HepG2 (cell line): ENCODE measurements at regions not wholly inside any gene's neighbourhood (a gene's known extent, or its start where the extent isn't known, plus 50 kb on each side); places are given as distances from the start of the nearest gene placed in this dataset.

Experiments
- ATRX ChIP-seq: sonication (generic); formaldehyde crosslinking; IDR thresholded peaks from 2 replicates; pipeline ENCODE4 v1.4.0; 2020; ENCODE audit warnings: missing genetic modification reagents, borderline replicate concordance
- GABPA ChIP-seq, 2 experiments: IDR thresholded peaks; 2 replicates each; pipeline ENCODE4 v1.6.1; 2011 to 2016; ENCODE audit warnings: low read depth in 2 of 2, low read length in 1 of 2, missing biosample characterization in 1 of 2, missing genetic modification characterization in 1 of 2
- GATA4 ChIP-seq: sonication (generic); IDR thresholded peaks from 2 replicates; pipeline ENCODE4 v1.6.1; 2016; ENCODE audit warnings: antibody characterized with exemption, low read depth, borderline replicate concordance
- IRF1 ChIP-seq: sonication (generic); formaldehyde crosslinking; IDR thresholded peaks from 2 replicates; pipeline ENCODE4 v1.4.0; 2020; ENCODE audit warnings: low read depth, mild to moderate bottlenecking, missing genetic modification reagents
- KDM1A ChIP-seq: IDR thresholded peaks from 2 replicates; pipeline ENCODE4 v1.6.1; 2016; ENCODE audit warnings: missing compliant biosample characterization
- MZF1 ChIP-seq: sonication (generic); formaldehyde crosslinking; IDR thresholded peaks from 2 replicates; pipeline ENCODE4 v1.8.1; 2023; ENCODE audit warnings: mild to moderate bottlenecking, missing genetic modification reagents, borderline replicate concordance
- THAP7 ChIP-seq: sonication (generic); formaldehyde crosslinking; IDR thresholded peaks from 2 replicates; pipeline ENCODE4 v1.8.1; 2023; ENCODE audit warnings: mild to moderate bottlenecking, missing genetic modification reagents
- UBTF ChIP-seq: sonication (generic); formaldehyde crosslinking; IDR thresholded peaks from 2 replicates; pipeline ENCODE4 v1.4.0; 2020; ENCODE audit warnings: mild to moderate bottlenecking, missing genetic modification reagents
- USF2 ChIP-seq, 2 experiments: sonication (generic) in 1 of 2; formaldehyde crosslinking in 1 of 2; IDR thresholded peaks; 2 replicates each; pipeline versions ENCODE4 v1.5.1 to v1.6.1; 2011 to 2020; ENCODE audit warnings: borderline replicate concordance in 1 of 2, low read depth in 1 of 2, low read length in 1 of 2, mild to moderate bottlenecking in 1 of 2, missing genetic modification reagents in 1 of 2, moderate library complexity in 1 of 2
- ZBTB20 ChIP-seq: sonication (generic); formaldehyde crosslinking; IDR thresholded peaks from 2 replicates; pipeline ENCODE4 v1.8.1; 2023; ENCODE audit warnings: missing genetic modification reagents, low read depth, mild to moderate bottlenecking, borderline replicate concordance
- ZBTB33 ChIP-seq: sonication (generic); formaldehyde crosslinking; IDR thresholded peaks from 2 replicates; pipeline ENCODE4 v1.4.0; 2020; ENCODE audit warnings: missing genetic modification reagents
- ZBTB43 ChIP-seq: sonication (generic); formaldehyde crosslinking; conservative IDR thresholded peaks from 2 replicates; pipeline ENCODE4 v1.4.0; 2020; ENCODE audit warnings: missing genetic modification reagents
- ZBTB44 ChIP-seq: sonication (generic); formaldehyde crosslinking; IDR thresholded peaks from 2 replicates; pipeline ENCODE4 v1.4.0; 2020; ENCODE audit warnings: missing genetic modification reagents
- ZNF670 ChIP-seq: sonication (generic); formaldehyde crosslinking; IDR thresholded peaks from 2 replicates; pipeline ENCODE4 v1.8.0; 2022; ENCODE audit warnings: mild to moderate bottlenecking, missing genetic modification reagents, borderline replicate concordance
- ZSCAN22 ChIP-seq: sonication (generic); formaldehyde crosslinking; IDR thresholded peaks from 2 replicates; pipeline ENCODE4 v1.4.0; 2020; ENCODE audit warnings: mild to moderate bottlenecking, missing genetic modification reagents

GRCh38 chr2:74764429-74765272 lies 69.3 kb upstream of the HK2 start (continued):
- TF ChIP-seq ZSCAN22 (peak; percentile 53; the same call in 1 of the 2 replicates), THAP7 (CRISPR knock-in tag) (peak; percentile 81), IRF1 (no peak; the same call in 1 of the 2 replicates), ZBTB33 (CRISPR knock-in tag) (peak; percentile 64), ATRX (CRISPR knock-in tag) (no peak), GATA4 (peak; percentile 98), ZBTB44 (no peak), ZNF670 (CRISPR knock-in tag) (peak; percentile 76; the same call in 1 of the 2 replicates), GABPA (IDR thresholded peaks at IDR 0.05; ENCODE audit: low read depth, low read length) (no peak), GABPA (CRISPR knock-in tag; IDR thresholded peaks at IDR 0.05; ENCODE audit: low read depth) (peak; percentile 84), UBTF (peak; percentile 55), USF2 (IDR thresholded peaks at IDR 0.05; ENCODE audit: low read depth, low read length) (no peak), USF2 (CRISPR knock-in tag; IDR thresholded peaks at IDR 0.05; ENCODE audit: borderline replicate concordance) (no peak), MZF1 (no peak), KDM1A (CRISPR knock-in tag) (0 out of 2 replicates have a peak, but pooled peaks have one; percentile 77), ZBTB20 (peak; percentile 99), ZBTB43 (CRISPR knock-in tag) (peak; percentile 98)
